ELF-1 (cell line): ENCODE measurements at regions not wholly inside any gene's neighbourhood (a gene's known extent, or its start where the extent isn't known, plus 50 kb on each side); places are given as distances from the start of the nearest gene placed in this dataset.

Experiments used
- DNase-seq: peaks from one replicate; pipeline ENCODE4 v3.0.0-alpha.2; 2016; ENCODE audit warnings: low read depth, low spot score

- no peak for DNase-seq
Observed at GRCh38 chr6:14365393-14365792, 247.8 kb downstream of the CD83 start.

GRCh38 chr6:14366315-14366714 is 248.7 kb downstream of the CD83 start:
- DNase-seq: no peak

- no peak for DNase-seq
Observed at GRCh38 chr6:14366872-14367271, 249.3 kb downstream of the CD83 start.

GRCh38 chr6:14367296-14367695 is 249.7 kb downstream of the CD83 start:
- no peak for DNase-seq

- DNase-seq: no peak
Observed at GRCh38 chr6:14369717-14370116, 252.1 kb downstream of the CD83 start.

- no peak for DNase-seq
Observed at GRCh38 chr6:14371530-14371929, 254.0 kb downstream of the CD83 start.

- no peak for DNase-seq
Observed at GRCh38 chr6:14372734-14373489, 255.3 kb downstream of the CD83 start.

GRCh38 chr6:14373648-14374437 is 256.3 kb downstream of the CD83 start:
- no peak for DNase-seq

- DNase-seq: no peak
Observed at GRCh38 chr6:14375930-14376329, 258.4 kb downstream of the CD83 start.

GRCh38 chr6:14379568-14379967 is 262.0 kb downstream of the CD83 start:
- no peak for DNase-seq

GRCh38 chr6:14380086-14380820 is 262.7 kb downstream of the CD83 start:
- peak; percentile 57 for DNase-seq

GRCh38 chr6:14380901-14381828 is 263.6 kb downstream of the CD83 start:
- DNase-seq: peak; percentile 59

- no peak for DNase-seq
Observed at GRCh38 chr6:14381829-14382677, 264.5 kb downstream of the CD83 start.

GRCh38 chr6:14382678-14383236 is 265.2 kb downstream of the CD83 start:
- DNase-seq: no peak

- peak; percentile 80 for DNase-seq
Observed at GRCh38 chr6:14383393-14384174, 266.0 kb downstream of the CD83 start.

- no peak for DNase-seq
Observed at GRCh38 chr6:14384175-14384949, 266.8 kb downstream of the CD83 start.

GRCh38 chr6:14386263-14386662 is 268.7 kb downstream of the CD83 start:
- DNase-seq: no peak

- no peak for DNase-seq
Observed at GRCh38 chr6:14386668-14387067, 269.1 kb downstream of the CD83 start.
